HG02623 (cell line): ENCODE measurements at regions not wholly inside any gene's neighbourhood (a gene's known extent, or its start where the extent isn't known, plus 50 kb on each side); places are given as distances from the start of the nearest gene placed in this dataset.

ENCODE experiments used
- ATAC-seq: cut with Tn5 transposase; IDR thresholded peaks from one replicate; pipeline ENCODE4 v1.9.1; 2021; ENCODE audit warnings: moderate library complexity; ENCODE audit not compliant: unreplicated experiment

- ATAC-seq: no peak
Observed at GRCh38 chr5:143695244-143695864, 116.6 kb upstream of the HMHB1 start.

- no peak for ATAC-seq
Observed at GRCh38 chr5:143694357-143694756, 117.6 kb upstream of the HMHB1 start.

GRCh38 chr5:143693651-143694252, 118.2 kb upstream of the HMHB1 start:
- peak; percentile 70 for ATAC-seq

- no peak for ATAC-seq
Observed at GRCh38 chr5:143692342-143692741, 119.6 kb upstream of the HMHB1 start.

GRCh38 chr5:143691945-143692290, 120.0 kb upstream of the HMHB1 start:
- no peak for ATAC-seq

- no peak for ATAC-seq
Observed at GRCh38 chr5:143691287-143691944, 120.5 kb upstream of the HMHB1 start.

- ATAC-seq: no peak
Observed at GRCh38 chr5:143687604-143688003, 124.4 kb upstream of the HMHB1 start.

GRCh38 chr5:143685246-143685815, 126.6 kb upstream of the HMHB1 start:
- ATAC-seq: no peak

GRCh38 chr5:143683459-143683858, 128.5 kb upstream of the HMHB1 start:
- ATAC-seq: no peak

- no peak for ATAC-seq
Observed at GRCh38 chr5:143682929-143683386, 129.0 kb upstream of the HMHB1 start.

GRCh38 chr5:143682246-143682905, 129.6 kb upstream of the HMHB1 start:
- ATAC-seq: no peak

GRCh38 chr5:143680672-143681259, 131.2 kb upstream of the HMHB1 start:
- no peak for ATAC-seq

GRCh38 chr5:143679777-143680176, 132.2 kb upstream of the HMHB1 start:
- ATAC-seq: no peak

GRCh38 chr5:143678148-143678905, 133.6 kb upstream of the HMHB1 start:
- no peak for ATAC-seq

- ATAC-seq: no peak
Observed at GRCh38 chr5:143677403-143677802, 134.6 kb upstream of the HMHB1 start.

- no peak for ATAC-seq
Observed at GRCh38 chr5:143676802-143677201, 135.2 kb upstream of the HMHB1 start.

GRCh38 chr5:143674469-143674786, 137.5 kb upstream of the HMHB1 start:
- ATAC-seq: no peak

GRCh38 chr5:143673676-143674468, 138.1 kb upstream of the HMHB1 start:
- no peak for ATAC-seq

- no peak for ATAC-seq
Observed at GRCh38 chr5:143672806-143673205, 139.2 kb upstream of the HMHB1 start.
